GM12872 (cell line): ENCODE measurements at regions not wholly inside any gene's neighbourhood (a gene's known extent, or its start where the extent isn't known, plus 50 kb on each side); places are given as distances from the start of the nearest gene placed in this dataset.

ENCODE experiments used
- CTCF ChIP-seq: IDR thresholded peaks from 3 replicates; pipeline ENCODE4 v1.5.1; 2011; ENCODE audit warnings: low read depth, mild to moderate bottlenecking, low read length, moderate library complexity; ENCODE audit not compliant: insufficient read depth

- no peak for TF ChIP-seq CTCF
Observed at GRCh38 chr14:34138175-34138574, 187.3 kb upstream of the EGLN3 start.

- TF ChIP-seq CTCF, result no peak
Observed at GRCh38 chr14:34137001-34137745, 186.3 kb upstream of the EGLN3 start.

GRCh38 chr14:34135492-34135891, 184.6 kb upstream of the EGLN3 start:
- TF ChIP-seq CTCF, result no peak

GRCh38 chr14:34134484-34134883, 183.6 kb upstream of the EGLN3 start:
- no peak for TF ChIP-seq CTCF

GRCh38 chr14:34129927-34130552, 179.2 kb upstream of the EGLN3 start:
- no peak for TF ChIP-seq CTCF

GRCh38 chr14:34128665-34129064, 177.8 kb upstream of the EGLN3 start:
- no peak for TF ChIP-seq CTCF

- TF ChIP-seq CTCF, result no peak
Observed at GRCh38 chr14:34126586-34126985, 175.7 kb upstream of the EGLN3 start.
